ENCODE measurements at regions not wholly inside any gene's neighbourhood (a gene's known extent, or its start where the extent isn't known, plus 50 kb on each side); places are given as distances from the start of the nearest gene placed in this dataset.

- Histone ChIP-seq H3K27me3 (no peaks in the 10 kb centered on the region), H3K27ac (no peak overlapping the region), H3K4me1 (peaks cover 0 to 7% of the 10 kb centered on the region in 2 donors), H3K36me3 (no peaks in the 10 kb centered on the region), H3K9me3 (no peaks in the 10 kb centered on the region), H3K4me3 (no peak overlapping the region)
- intact Hi-C loops (cut with DNase I): no loop called here
- DNase-seq (no peak), ATAC-seq (no peak)
- TF ChIP-seq CTCF (IDR thresholded peaks at IDR 0.05): no peak
These were observed 85.6 kb upstream of the RASGEF1B start for GRCh38 chr4:81557306-81557705.

DNA sequence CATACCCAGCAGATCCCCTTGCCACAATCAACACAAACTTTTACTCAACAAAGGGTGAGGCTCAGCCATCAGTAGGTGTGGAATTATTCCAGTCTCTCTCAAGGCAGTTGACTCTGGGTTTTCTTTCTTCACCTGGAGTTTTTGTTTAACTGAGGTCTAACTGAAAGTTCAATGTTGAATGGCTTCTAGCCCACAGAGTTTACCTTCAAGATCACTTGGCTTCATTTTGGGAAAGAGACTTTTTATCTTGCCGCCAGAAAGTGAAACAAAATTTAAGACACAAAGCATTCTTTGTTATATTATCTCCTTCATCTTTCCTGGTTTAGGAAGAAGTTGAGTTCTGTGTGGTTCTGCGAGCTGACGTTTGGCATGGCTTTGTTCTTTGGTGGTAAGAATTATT, 83.8 kb upstream of the RASGEF1B start:
- DNase-seq (no peak), ATAC-seq (no peak)
- Histone ChIP-seq H3K9me3 (no peaks in the 10 kb centered on the region), H3K4me3 (no peak overlapping the region), H3K27ac (no peak overlapping the region), H3K27me3 (no peaks in the 10 kb centered on the region), H3K36me3 (no peaks in the 10 kb centered on the region), H3K4me1 (peaks cover 0 to 9% of the 10 kb centered on the region in 2 donors)
- no peak for TF ChIP-seq CTCF (IDR thresholded peaks at IDR 0.05)
- intact Hi-C loops (cut with DNase I): no loop called here

DNA sequence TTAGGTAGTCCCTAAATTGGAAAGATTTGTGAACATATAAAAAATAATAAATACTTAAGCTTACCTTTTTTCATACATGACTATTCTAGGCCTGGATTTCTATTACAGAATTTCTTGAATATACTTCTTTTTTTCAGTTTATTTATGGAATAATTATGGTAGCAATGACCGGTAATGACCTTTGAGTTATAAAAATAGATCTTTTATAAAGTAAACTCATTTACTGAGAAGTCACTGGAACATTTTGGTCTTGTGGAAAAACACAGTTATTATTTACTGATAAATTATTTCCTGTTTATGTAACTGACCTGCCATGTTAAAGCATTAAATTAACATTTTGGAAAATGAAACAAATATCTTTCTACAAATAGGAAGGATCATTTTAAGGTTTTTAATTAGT, 80.4 kb upstream of the RASGEF1B start:
- DNase-seq: no peak
- Histone ChIP-seq H3K4me1 (peaks cover 0 to 9% of the 10 kb centered on the region in 2 donors), H3K4me3 (no peak overlapping the region), H3K27me3 (no peaks in the 10 kb centered on the region), H3K36me3 (no peaks in the 10 kb centered on the region), H3K27ac (no peak overlapping the region), H3K9me3 (no peaks in the 10 kb centered on the region)
- no peak for TF ChIP-seq CTCF (IDR thresholded peaks at IDR 0.05)
- intact Hi-C loops (cut with DNase I): no loop called here
- ATAC-seq: no peak

DNA sequence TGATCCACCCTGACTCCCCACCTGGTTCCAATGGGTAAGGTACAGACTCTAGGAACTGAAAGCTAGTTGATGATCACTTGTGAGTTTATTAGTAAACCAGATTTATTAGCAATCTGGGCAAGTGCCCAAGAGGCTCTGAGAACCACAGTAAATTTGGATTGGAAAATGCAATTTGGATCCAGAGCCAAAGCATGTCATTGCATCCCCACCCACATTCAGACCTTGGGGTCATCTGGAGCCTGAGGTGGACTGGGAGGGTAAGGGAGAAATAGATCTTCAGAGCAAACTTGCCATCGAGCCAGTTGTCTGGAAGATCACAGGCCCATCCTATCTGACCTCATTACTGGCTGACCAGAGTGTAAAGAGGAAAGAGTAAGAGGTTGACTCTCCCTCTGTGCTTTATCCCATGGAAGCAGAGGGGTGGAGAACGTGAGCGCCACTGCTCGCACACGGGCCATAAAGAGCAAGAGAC, 78.7 kb upstream of the RASGEF1B start:
- H3K4me1 ChIP-seq: peaks cover 0 to 9% of the 10 kb centered on the region in 2 donors
- no peak overlapping the region for H3K27ac ChIP-seq
- no peaks in the 10 kb centered on the region for H3K9me3 ChIP-seq
- no peak for TF ChIP-seq CTCF (IDR thresholded peaks at IDR 0.05)
- H3K4me3 ChIP-seq: no peak overlapping the region
- DNase-seq (no peak), ATAC-seq (peak; percentile 29)
- no peaks in the 10 kb centered on the region for H3K36me3 ChIP-seq
- H3K27me3 ChIP-seq: no peaks in the 10 kb centered on the region
- intact Hi-C loops (cut with DNase I): no loop called here

- no peak for ATAC-seq
- no peak for TF ChIP-seq CTCF (IDR thresholded peaks at IDR 0.05)
- intact Hi-C loops (cut with DNase I): no loop called here
These were observed 78.3 kb upstream of the RASGEF1B start for GRCh38 chr4:81549984-81550383.

More at GRCh38 chr4:81549984-81550383, 78.3 kb upstream of the RASGEF1B start:
- Histone ChIP-seq H3K9me3 (no peaks in the 10 kb centered on the region), H3K27me3 (no peaks in the 10 kb centered on the region), H3K27ac (no peak overlapping the region), H3K36me3 (no peaks in the 10 kb centered on the region), H3K4me3 (no peak overlapping the region), H3K4me1 (peaks cover 0 to 9% of the 10 kb centered on the region in 2 donors)
- peak in 1 of 4 donors; percentile 56 for DNase-seq
